Mammary epithelial cell (primary cell): ENCODE measurements at regions not wholly inside any gene's neighbourhood (a gene's known extent, or its start where the extent isn't known, plus 50 kb on each side); places are given as distances from the start of the nearest gene placed in this dataset.

Experiments used
- EZH2 ChIP-seq: IDR thresholded peaks from 2 replicates; pipeline ENCODE4 v1.6.1; 2012; ENCODE audit warnings: low read length, inconsistent platforms, borderline replicate concordance
- TF ChIP-seq, protein P1 (sequence below), 2 donors: IDR thresholded peaks in 1 of 2; conservative IDR thresholded peaks in 1 of 2; 2 replicates each; pipeline ENCODE4 v1.5.1; 2011 to 2012; ENCODE audit warnings: inconsistent platforms in 2 of 2, low read length in 2 of 2, mild to moderate bottlenecking in 2 of 2, control low read depth in 1 of 2, low read depth in 1 of 2; ENCODE audit not compliant: insufficient read depth in 1 of 2; ENCODE audit errors: extremely low read depth in 1 of 2

GRCh38 chr6:65943051-65943450 lies 236.0 kb upstream of the EYS start:
- TF ChIP-seq, protein P1, sequence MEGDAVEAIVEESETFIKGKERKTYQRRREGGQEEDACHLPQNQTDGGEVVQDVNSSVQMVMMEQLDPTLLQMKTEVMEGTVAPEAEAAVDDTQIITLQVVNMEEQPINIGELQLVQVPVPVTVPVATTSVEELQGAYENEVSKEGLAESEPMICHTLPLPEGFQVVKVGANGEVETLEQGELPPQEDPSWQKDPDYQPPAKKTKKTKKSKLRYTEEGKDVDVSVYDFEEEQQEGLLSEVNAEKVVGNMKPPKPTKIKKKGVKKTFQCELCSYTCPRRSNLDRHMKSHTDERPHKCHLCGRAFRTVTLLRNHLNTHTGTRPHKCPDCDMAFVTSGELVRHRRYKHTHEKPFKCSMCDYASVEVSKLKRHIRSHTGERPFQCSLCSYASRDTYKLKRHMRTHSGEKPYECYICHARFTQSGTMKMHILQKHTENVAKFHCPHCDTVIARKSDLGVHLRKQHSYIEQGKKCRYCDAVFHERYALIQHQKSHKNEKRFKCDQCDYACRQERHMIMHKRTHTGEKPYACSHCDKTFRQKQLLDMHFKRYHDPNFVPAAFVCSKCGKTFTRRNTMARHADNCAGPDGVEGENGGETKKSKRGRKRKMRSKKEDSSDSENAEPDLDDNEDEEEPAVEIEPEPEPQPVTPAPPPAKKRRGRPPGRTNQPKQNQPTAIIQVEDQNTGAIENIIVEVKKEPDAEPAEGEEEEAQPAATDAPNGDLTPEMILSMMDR (conservative IDR thresholded peaks at IDR 0.05 in 1 of 2, IDR thresholded peaks at IDR 0.05 in 1 of 2; ENCODE audit: extremely low read depth in 1 of 2, insufficient read depth in 1 of 2, low read depth in 1 of 2, low read length in 2 of 2) = no peak
- TF ChIP-seq EZH2 = no peak
